BJ (cell line): ENCODE measurements at regions not wholly inside any gene's neighbourhood (a gene's known extent, or its start where the extent isn't known, plus 50 kb on each side); places are given as distances from the start of the nearest gene placed in this dataset.

Experiments
- CTCF ChIA-PET: fragments of 350-600 bp; formaldehyde crosslinking; extraction: SDS; loops from one replicate; lab custom pipeline; 2021; ENCODE audit warnings: antibody characterized with exemption, inconsistent platforms; lab: Yijun Ruan, JAX
- POLR2A ChIA-PET: fragments of 300-600 bp; sonication (Branson Sonifier 250); formaldehyde crosslinking; extraction: SDS; loops from one replicate; lab custom pipeline; 2021; ENCODE audit warnings: antibody characterized with exemption; lab: Charles Lee
- DNase-seq: peaks from one replicate; pipeline ENCODE4 v3.0.0-alpha.2; 2011; ENCODE audit warnings: low read depth
- H3K27me3 ChIP-seq: 2 replicates; pipeline ENCODE4 v1.6.0; 2011; ENCODE audit warnings: low read length; ENCODE audit not compliant: control insufficient read depth, insufficient read depth
- H3K36me3 ChIP-seq: 2 replicates; pipeline ENCODE4 v1.5.1; 2011; ENCODE audit warnings: low read length; ENCODE audit not compliant: control insufficient read depth, insufficient read depth
- H3K4me3 ChIP-seq: 2 replicates; pipeline ENCODE4 v1.5.1; 2011; ENCODE audit warnings: low read depth, mild to moderate bottlenecking, control low read depth, low read length
- TF ChIP-seq, protein P1 (sequence below): IDR thresholded peaks from 2 replicates; pipeline ENCODE4 v1.5.1; 2011; ENCODE audit warnings: low read depth, mild to moderate bottlenecking, control low read depth, inconsistent platforms, low read length, moderate library complexity; ENCODE audit not compliant: insufficient read depth

DNA sequence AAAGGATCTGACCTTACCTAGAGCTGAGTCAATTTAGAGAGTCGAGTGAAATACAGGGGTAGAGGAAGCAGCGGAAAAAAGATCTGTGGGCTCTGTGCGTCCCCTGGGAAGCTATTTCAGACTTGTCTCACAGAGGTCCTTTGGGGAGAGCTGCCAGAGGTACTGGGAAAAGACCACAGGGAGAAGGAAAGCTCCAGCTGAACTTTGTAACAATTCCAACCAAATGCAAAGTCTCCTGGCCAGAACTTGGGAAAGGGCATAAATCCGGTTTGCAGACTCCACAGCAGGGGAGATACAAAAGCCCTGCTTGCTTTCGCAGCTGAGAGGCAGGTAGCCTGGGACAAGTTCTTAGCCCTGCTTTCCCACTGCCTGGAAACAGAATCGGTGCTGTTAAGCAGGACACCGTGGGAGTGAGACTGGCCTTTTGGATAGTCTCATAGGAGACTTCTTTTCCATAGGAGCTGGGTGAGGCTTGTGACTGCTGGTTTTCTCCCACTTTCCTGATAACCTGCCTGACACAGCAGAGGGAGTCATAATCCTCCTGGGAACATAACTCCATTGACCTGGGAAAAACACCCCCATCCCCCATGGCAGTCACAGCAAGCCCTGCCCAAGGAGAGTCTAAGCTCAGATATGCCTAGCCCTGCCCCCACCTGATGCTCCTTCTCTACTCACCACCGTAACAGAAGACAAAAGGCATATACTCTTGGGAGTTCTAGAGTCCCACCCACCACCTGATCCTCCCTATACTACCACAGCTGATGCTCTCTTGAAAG is 926.2 kb downstream of the KCNMA1 start:
- ChIA-PET CTCF (no interaction called here), POLR2A (no interaction called here)
- H3K36me3 ChIP-seq, result no peaks in the 10 kb centered on the region
- H3K27me3 ChIP-seq, result peaks cover 2% of the 10 kb centered on the region; the same call in 1 of the 2 replicates
- DNase-seq, result no peak
- TF ChIP-seq, protein P1, sequence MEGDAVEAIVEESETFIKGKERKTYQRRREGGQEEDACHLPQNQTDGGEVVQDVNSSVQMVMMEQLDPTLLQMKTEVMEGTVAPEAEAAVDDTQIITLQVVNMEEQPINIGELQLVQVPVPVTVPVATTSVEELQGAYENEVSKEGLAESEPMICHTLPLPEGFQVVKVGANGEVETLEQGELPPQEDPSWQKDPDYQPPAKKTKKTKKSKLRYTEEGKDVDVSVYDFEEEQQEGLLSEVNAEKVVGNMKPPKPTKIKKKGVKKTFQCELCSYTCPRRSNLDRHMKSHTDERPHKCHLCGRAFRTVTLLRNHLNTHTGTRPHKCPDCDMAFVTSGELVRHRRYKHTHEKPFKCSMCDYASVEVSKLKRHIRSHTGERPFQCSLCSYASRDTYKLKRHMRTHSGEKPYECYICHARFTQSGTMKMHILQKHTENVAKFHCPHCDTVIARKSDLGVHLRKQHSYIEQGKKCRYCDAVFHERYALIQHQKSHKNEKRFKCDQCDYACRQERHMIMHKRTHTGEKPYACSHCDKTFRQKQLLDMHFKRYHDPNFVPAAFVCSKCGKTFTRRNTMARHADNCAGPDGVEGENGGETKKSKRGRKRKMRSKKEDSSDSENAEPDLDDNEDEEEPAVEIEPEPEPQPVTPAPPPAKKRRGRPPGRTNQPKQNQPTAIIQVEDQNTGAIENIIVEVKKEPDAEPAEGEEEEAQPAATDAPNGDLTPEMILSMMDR, result no peak
- H3K4me3 ChIP-seq, result no peak overlapping the region

DNA sequence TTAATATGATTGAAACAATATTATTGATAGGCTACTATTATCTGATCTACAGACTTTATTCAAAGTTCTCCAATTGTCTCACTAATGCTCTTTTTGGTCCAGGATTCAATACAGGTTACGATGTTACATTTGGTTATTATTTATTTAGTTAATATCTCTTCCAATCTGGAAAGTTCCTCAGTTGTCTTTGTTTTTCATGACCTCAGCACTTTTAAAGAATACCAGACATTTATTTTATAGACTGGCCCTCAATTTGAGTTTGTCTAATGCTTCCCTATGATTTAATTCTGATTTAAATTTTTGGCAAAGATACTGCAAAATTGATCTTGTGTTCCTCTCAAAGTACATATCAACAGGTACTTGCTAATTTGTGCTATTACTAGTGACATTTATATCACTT is 937.4 kb downstream of the KCNMA1 start:
- Histone ChIP-seq H3K27me3 (no peaks in the 10 kb centered on the region), H3K4me3 (no peak overlapping the region), H3K36me3 (no peaks in the 10 kb centered on the region)
- TF ChIP-seq, protein P1, result no peak
- ChIA-PET CTCF (no interaction called here), POLR2A (no interaction called here)
- no peak for DNase-seq

DNA sequence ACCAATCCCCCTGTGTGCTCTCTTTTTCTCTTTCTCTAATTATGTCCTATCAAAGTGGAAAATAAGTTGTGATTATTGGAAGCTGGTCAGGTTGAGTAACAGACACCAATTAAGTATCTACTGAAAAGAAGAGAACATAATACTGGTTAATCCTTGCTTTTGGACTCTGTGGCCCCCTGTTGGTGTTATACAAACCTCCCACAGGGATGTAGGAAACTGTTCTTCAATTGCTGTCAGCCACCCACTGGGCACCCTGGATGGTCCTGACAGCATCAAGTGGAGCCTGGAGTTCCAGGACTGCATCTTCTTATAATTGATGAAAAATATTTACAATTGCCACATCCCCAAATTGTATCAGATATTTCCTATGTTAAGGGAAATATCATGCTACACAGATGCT is 939.7 kb downstream of the KCNMA1 start:
- ChIA-PET POLR2A (no interaction called here), CTCF (no interaction called here)
- TF ChIP-seq, protein P1, result peak; percentile 28; the same call in 1 of the 2 replicates
- no peaks in the 10 kb centered on the region for H3K36me3 ChIP-seq
- no peak overlapping the region for H3K4me3 ChIP-seq
- H3K27me3 ChIP-seq, result no peaks in the 10 kb centered on the region
- no peak for DNase-seq

DNA sequence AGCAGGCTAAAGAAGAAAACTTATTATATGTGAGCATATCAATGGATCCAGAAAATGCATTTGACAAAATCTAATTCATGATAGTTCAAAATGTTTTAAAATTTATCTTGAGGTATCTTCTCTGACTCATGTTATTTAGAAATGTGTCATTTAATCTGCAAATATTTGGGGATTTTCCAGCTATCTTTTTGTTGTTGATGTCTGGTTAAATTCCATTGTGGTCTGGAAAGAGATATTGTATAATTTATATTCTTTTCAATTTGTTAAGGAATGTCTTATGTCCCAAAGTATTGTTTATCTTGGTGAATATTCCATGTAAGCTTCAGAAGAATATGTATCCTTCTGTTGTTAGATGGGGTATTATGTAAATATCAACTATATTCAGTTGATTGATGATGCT is 942.5 kb downstream of the KCNMA1 start:
- POLR2A ChIA-PET, result no interaction called here
- Histone ChIP-seq H3K36me3 (no peaks in the 10 kb centered on the region), H3K4me3 (no peak overlapping the region), H3K27me3 (no peaks in the 10 kb centered on the region)
- no peak for DNase-seq
- CTCF ChIA-PET, result no interaction called here
- TF ChIP-seq, protein P1, result no peak

DNA sequence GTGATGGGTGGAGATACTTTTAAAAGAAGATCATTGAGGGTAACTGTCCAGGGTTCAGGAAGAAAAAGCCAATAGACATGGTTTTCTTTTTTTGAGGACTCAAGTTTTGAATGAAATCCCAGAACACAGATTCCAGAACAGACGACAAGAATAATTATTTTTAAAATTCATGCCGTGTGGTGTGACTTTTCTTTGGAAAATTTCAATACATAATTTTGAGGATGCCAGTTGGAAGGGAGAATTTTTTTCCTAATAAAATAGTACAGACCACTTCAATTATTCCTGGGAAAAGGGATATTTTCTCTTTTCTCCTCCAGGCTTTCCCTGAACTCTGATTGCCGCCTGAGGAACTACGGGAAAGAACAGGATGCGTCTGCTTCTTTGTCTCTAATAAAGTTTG is 951.4 kb downstream of the KCNMA1 start:
- H3K36me3 ChIP-seq, result no peaks in the 10 kb centered on the region
- POLR2A ChIA-PET, result no interaction called here
- no peak for DNase-seq
- no peak overlapping the region for H3K4me3 ChIP-seq
- TF ChIP-seq, protein P1, result no peak
- no peaks in the 10 kb centered on the region; the same call in 1 of the 2 replicates for H3K27me3 ChIP-seq
- CTCF ChIA-PET, result no interaction called here
